GM18861 (cell line): ENCODE measurements at regions not wholly inside any gene's neighbourhood (a gene's known extent, or its start where the extent isn't known, plus 50 kb on each side); places are given as distances from the start of the nearest gene placed in this dataset.
"Not testable (repeated sequence)": the region's sequence is repeated elsewhere in the genome, so short reads cannot be mapped to it uniquely, and the experiment has no call there.

Experiments used
- ATAC-seq: cut with Tn5 transposase; IDR thresholded peaks from one replicate; pipeline ENCODE4 v1.9.1; 2021; ENCODE audit not compliant: unreplicated experiment

GRCh38 chr2:118576109-118576855 is 271.2 kb downstream of the EN1 start:
- no peak for ATAC-seq

- ATAC-seq: not testable (repeated sequence)
These were observed 275.1 kb downstream of the EN1 start for GRCh38 chr2:118572380-118572779.

GRCh38 chr2:118569876-118570535 is 277.4 kb downstream of the EN1 start:
- ATAC-seq: no peak

GRCh38 chr2:118568700-118569099 is 278.7 kb downstream of the EN1 start:
- no peak for ATAC-seq

GRCh38 chr2:118565786-118566540 is 281.5 kb downstream of the EN1 start:
- ATAC-seq: no peak

DNA sequence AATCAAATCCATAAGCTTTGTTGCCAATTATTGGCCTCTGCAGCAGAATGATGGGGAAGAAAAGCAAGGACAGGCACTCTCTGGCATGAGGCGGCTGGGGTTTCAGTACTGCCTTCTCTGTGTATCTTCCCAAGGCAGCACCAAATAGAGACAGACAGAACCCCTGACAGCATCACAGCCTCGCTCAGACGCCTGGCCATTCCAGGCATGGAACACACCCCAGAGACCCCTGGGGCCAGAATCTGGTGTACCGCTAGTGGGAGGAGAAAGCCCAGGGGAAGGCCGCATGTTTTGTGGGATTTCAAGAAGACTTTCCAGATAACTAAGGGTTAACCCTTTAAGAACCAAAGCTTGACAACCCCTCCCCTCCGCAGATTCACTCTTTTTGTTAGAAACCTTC is 282.1 kb downstream of the EN1 start:
- ATAC-seq: no peak

GRCh38 chr2:118562144-118562543 is 285.3 kb downstream of the EN1 start:
- no peak for ATAC-seq

GRCh38 chr2:118558846-118559245 is 288.6 kb downstream of the EN1 start:
- no peak for ATAC-seq

- ATAC-seq: no peak
These were observed 289.7 kb downstream of the EN1 start for GRCh38 chr2:118557791-118558190.

DNA sequence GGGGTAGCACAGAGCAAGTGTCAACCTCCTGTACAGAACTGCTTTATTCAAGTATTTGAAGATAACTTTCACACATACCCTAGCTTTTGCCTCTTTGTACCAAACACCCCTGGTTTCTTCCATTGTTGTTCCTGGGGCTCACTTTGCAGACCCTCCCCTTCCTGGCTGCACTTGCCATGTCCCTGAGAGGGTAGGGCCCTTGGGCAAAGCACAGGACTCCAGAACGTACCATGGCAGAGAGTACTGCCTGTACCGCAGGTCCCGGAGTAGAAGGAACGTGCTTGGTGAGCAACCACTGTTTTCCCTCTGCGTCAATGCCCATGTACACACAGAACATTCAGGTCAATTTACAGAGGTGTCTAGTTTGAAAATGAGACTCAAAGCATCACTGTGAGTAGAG is 290.4 kb downstream of the EN1 start:
- no peak for ATAC-seq

DNA sequence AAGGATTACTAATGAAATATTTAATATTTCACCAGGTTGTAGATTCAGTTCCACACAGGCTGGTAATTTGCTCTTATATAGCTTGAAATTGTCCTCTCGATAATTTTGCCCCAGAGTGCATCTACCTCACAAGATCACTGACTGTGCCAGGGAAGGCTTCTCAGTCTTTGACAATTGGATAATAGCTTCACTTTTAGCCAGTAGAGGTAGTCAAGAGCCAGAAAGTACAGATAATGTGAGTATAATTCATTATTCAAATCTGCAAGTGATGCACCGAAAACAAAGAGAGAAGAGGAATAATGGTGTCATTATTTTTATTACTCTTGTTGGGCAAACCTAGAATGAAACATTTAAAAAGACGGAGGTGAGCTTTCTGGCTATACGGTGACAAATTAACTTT is 292.8 kb downstream of the EN1 start:
- no peak for ATAC-seq

DNA sequence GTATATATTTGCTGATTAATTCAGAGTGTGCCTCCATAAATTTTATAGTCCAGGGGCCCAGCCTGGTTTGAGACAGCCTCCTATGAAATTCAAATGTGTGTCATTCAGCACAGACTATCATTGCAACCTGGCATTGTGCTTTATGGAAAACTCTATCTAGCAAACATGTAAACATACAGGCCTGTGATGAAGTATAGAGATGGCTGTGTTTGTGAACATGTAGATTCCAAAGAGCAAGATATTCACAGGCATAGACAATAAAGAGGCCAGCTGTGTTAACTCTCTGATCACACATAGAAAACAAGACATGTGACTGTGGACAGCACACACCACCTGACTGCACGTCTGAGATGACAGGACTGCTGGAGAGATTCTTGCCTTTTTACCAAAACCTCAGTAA is 297.9 kb downstream of the EN1 start:
- ATAC-seq: no peak

DNA sequence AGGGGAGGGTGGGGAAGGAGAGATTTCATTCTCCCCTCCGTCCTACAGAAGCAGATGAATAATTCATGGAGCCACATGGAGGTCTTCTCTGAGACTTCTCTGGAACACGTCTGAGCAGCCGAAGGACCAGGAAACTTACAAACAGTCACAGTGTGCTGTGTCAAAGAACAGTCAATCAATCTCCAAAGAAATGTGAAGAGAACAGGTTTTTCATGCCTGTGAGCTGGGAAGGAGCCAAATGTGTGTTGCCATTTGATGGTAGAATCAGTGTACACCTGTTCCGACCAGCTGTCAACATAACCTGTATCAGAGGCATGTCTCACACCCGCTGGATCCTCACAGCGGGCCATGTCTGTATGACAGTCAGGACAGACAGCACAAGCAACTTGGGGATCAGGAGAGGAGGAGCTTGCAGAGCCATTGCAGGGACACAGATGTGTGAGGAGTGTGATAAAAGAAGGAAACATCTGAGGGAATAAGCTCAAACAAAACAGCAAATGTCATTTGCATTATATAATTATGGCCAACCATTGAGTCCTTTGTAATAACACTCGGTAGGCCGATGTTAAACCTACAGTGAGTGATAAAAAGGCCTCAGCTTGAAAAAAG is 298.5 kb downstream of the EN1 start:
- ATAC-seq: no peak

DNA sequence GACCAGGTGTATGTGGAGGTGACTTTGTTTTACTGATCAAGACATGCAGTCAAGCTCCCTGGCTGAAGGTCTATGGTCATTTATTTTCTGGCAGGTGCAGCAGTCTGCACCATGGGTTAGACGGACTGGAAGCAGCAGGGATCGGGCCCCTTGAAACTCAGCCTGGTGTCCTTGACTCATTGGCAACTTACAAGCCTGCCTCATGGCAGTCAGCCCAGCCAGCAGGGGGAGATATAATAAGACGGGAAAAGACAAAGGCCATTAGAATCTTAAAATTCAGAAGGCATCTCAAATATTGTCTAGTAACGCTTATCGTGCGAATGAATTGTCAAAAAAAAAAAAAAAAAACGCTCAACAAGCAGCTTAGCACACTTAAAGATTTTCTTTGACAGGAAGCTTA is 308.2 kb downstream of the EN1 start:
- ATAC-seq: no peak

GRCh38 chr2:118536306-118536705 is 311.1 kb downstream of the EN1 start:
- ATAC-seq: no peak

DNA sequence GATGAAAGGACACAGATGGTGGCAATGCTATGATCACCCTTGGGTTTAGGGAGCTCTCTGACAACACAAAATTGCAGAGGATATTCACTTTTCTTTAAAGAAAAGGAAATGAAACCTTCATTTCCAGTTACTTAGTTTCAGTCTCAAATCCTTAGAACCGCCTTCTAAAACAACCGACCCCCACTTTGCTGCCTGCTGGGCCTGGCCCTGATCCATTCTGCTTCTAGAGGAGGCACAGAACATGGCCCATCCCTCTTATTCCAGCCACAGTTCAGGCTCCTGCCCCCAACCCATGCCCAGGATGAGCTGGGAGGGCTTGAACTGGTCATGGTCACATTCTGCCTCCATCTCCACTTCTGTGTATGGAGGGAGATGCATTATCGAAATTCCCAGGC is 311.6 kb downstream of the EN1 start:
- ATAC-seq: no peak

DNA sequence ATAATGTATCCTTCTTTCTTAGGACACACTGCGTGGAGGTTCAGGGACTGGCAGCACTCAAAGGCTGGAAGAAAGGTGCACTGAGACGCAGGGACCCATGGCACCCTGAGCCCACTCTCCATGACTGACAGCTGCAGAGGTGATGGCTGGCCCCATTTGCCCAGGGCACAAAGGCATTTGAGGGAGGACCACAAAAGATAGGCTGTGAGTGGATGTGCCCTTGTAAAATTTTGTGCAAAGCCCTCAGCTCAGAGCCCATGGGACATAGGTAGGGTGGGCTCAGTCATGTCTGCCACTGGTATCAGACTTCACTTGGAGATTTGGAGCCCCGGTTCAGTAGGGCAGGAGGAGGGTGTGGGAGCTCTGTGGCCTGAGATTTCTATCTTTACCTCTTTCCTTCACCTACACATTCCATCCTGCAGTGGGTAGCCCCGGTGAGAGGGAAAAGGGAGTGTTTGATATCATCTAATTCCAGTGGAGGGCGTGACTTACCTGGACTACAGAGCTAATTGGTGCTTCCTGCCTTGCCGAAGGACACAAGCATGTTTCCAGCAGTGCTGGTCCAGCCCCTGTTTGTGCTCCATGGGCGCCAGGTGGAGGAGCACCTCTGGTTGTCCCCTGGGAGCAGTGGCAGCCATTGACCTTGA is 312.2 kb downstream of the EN1 start:
- no peak for ATAC-seq

DNA sequence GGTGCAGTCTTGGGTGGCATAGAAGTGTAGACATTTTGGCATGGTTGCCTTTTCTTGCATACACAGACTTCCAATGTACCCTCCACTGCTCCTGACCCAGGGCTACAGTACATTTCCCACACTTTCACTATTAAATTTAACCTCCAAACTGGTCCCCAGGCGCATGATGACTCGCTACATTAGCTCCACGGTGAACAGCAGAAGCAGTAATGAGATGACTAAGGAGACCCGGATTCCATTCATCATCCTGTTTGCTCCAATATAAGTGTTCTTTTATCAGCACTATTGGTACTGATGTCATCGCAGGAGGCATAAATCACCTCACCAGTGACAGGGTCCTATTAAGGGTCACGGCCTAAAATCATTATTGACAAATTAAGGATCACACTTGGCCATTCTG is 316.5 kb downstream of the EN1 start:
- no peak for ATAC-seq

DNA sequence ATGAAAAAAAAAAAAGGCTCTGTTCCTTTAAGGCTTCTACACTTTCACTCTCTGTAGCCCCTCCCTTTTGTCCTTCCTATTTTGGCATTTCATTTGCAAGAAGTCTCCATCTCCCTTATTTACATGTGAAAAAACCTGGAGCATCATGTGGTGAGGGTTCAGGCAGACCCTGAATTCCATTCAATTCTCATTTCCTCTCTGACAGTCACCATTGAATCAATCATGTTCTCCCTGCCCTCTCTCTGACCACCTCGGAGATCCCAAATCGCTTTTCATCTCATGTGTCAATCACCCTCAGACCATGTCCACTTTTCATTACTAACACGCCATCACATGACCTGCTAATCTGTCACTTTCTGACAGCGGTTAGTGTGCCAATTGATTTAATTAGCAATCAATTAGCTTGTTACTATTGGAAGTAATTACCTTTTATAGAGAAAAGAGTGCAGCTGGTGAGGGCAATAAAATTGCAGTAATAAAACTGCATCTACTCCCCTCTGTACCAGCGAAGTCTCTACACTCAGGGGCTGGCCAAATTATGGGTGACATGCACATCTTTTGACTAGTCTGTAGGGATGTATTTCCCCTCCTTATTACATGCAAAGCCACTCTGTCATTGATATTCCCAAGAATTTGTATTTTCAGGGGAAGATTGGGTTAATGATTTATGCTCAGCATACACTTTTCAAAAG is 317.4 kb downstream of the EN1 start:
- no peak for ATAC-seq

- ATAC-seq: no peak
These were observed 319.9 kb downstream of the EN1 start for GRCh38 chr2:118527571-118527970.

DNA sequence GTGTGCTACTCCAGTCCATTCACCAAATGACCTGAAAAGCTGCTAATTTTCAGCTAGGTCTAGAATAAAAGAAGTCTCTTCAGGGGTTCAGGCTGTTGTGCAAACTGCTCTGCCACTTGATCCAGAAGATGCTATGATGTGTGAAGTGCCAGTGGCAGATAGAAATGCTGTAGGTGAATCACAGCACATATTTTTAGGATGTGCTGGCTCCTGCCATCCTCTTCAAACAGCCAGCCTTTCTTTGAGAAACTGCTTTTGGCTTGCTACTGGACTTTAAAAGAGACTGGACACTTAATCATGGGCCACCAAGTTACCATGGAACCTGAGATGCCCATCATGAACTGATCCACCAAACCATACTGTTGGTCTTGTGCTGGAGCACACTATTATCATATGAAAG is 322.1 kb downstream of the EN1 start:
- no peak for ATAC-seq
